IPS-15b (cell line): ENCODE measurements at regions not wholly inside any gene's neighbourhood (a gene's known extent, or its start where the extent isn't known, plus 50 kb on each side); places are given as distances from the start of the nearest gene placed in this dataset.

Experiments used
- H3K27me3 ChIP-seq: one replicate; pipeline ENCODE4 v1.6.1; 2013; ENCODE audit warnings: low read length; ENCODE audit not compliant: control insufficient read depth, insufficient read depth
- H3K36me3 ChIP-seq: one replicate; pipeline ENCODE4 v1.6.1; 2013; ENCODE audit warnings: low read length; ENCODE audit not compliant: control insufficient read depth, insufficient read depth
- H3K4me1 ChIP-seq: one replicate; pipeline ENCODE4 v1.6.1; 2013; ENCODE audit warnings: mild to moderate bottlenecking, low read length; ENCODE audit not compliant: control insufficient read depth, insufficient read depth
- H3K4me3 ChIP-seq: one replicate; pipeline ENCODE4 v1.5.1; 2013; ENCODE audit warnings: low read depth, low read length
- H3K9ac ChIP-seq: one replicate; pipeline ENCODE4 v1.6.1; 2013; ENCODE audit warnings: low read depth, mild to moderate bottlenecking, low read length
- H3K9me3 ChIP-seq: one replicate; pipeline ENCODE4 v1.6.1; 2013; ENCODE audit warnings: mild to moderate bottlenecking, low read length; ENCODE audit not compliant: control insufficient read depth, insufficient read depth

- Histone ChIP-seq H3K9me3 (no peaks in the 10 kb centered on the region), H3K27me3 (no peaks in the 10 kb centered on the region), H3K4me1 (no peaks in the 10 kb centered on the region), H3K36me3 (no peaks in the 10 kb centered on the region), H3K9ac (no peak overlapping the region), H3K4me3 (no peak overlapping the region)
Observed at GRCh38 chr4:29153642-29154041, 1566.5 kb upstream of the PCDH7 start.

GRCh38 chr4:29175291-29175690 is 1544.9 kb upstream of the PCDH7 start:
- no peaks in the 10 kb centered on the region for H3K9me3 ChIP-seq
- no peak overlapping the region for H3K9ac ChIP-seq
- no peak overlapping the region for H3K4me3 ChIP-seq
- H3K27me3 ChIP-seq, result no peaks in the 10 kb centered on the region
- H3K36me3 ChIP-seq, result no peaks in the 10 kb centered on the region
- H3K4me1 ChIP-seq, result peaks cover 3% of the 10 kb centered on the region

GRCh38 chr4:29199025-29199424 is 1521.1 kb upstream of the PCDH7 start:
- no peaks in the 10 kb centered on the region for H3K4me1 ChIP-seq
- H3K36me3 ChIP-seq, result no peaks in the 10 kb centered on the region
- no peaks in the 10 kb centered on the region for H3K27me3 ChIP-seq
- no peak overlapping the region for H3K9ac ChIP-seq
- no peak overlapping the region for H3K4me3 ChIP-seq
- H3K9me3 ChIP-seq, result no peaks in the 10 kb centered on the region

- no peak overlapping the region for H3K9ac ChIP-seq
- no peaks in the 10 kb centered on the region for H3K27me3 ChIP-seq
- no peaks in the 10 kb centered on the region for H3K9me3 ChIP-seq
- no peaks in the 10 kb centered on the region for H3K4me1 ChIP-seq
- H3K36me3 ChIP-seq, result no peaks in the 10 kb centered on the region
- H3K4me3 ChIP-seq, result no peak overlapping the region
Observed at GRCh38 chr4:29199485-29199884, 1520.7 kb upstream of the PCDH7 start.

GRCh38 chr4:29213020-29213419 is 1507.1 kb upstream of the PCDH7 start:
- no peaks in the 10 kb centered on the region for H3K36me3 ChIP-seq
- H3K27me3 ChIP-seq, result no peaks in the 10 kb centered on the region
- no peak overlapping the region for H3K4me3 ChIP-seq
- no peaks in the 10 kb centered on the region for H3K4me1 ChIP-seq
- H3K9me3 ChIP-seq, result no peaks in the 10 kb centered on the region
- H3K9ac ChIP-seq, result no peak overlapping the region

- H3K27me3 ChIP-seq, result no peaks in the 10 kb centered on the region
- no peaks in the 10 kb centered on the region for H3K36me3 ChIP-seq
- H3K4me1 ChIP-seq, result no peaks in the 10 kb centered on the region
- no peak overlapping the region for H3K4me3 ChIP-seq
- H3K9me3 ChIP-seq, result no peaks in the 10 kb centered on the region
- no peak overlapping the region for H3K9ac ChIP-seq
Observed at GRCh38 chr4:29220761-29221160, 1499.4 kb upstream of the PCDH7 start.

- Histone ChIP-seq H3K9ac (no peak overlapping the region), H3K36me3 (no peaks in the 10 kb centered on the region), H3K9me3 (no peaks in the 10 kb centered on the region), H3K27me3 (no peaks in the 10 kb centered on the region), H3K4me1 (no peaks in the 10 kb centered on the region), H3K4me3 (no peak overlapping the region)
Observed at GRCh38 chr4:29224911-29225310, 1495.3 kb upstream of the PCDH7 start.

GRCh38 chr4:29240641-29241040 is 1479.5 kb upstream of the PCDH7 start:
- Histone ChIP-seq H3K27me3 (no peaks in the 10 kb centered on the region), H3K9me3 (no peaks in the 10 kb centered on the region), H3K4me3 (no peak overlapping the region)

GRCh38 chr4:29243054-29243453 is 1477.1 kb upstream of the PCDH7 start:
- no peak overlapping the region for H3K4me3 ChIP-seq

More at GRCh38 chr4:29240641-29241040, 1479.5 kb upstream of the PCDH7 start:
- no peak overlapping the region for H3K9ac ChIP-seq
- no peaks in the 10 kb centered on the region for H3K4me1 ChIP-seq
- H3K36me3 ChIP-seq, result no peaks in the 10 kb centered on the region

GRCh38 chr4:29243851-29244250 is 1476.3 kb upstream of the PCDH7 start:
- Histone ChIP-seq H3K27me3 (no peaks in the 10 kb centered on the region), H3K4me1 (no peaks in the 10 kb centered on the region), H3K9me3 (no peaks in the 10 kb centered on the region), H3K4me3 (no peak overlapping the region), H3K36me3 (no peaks in the 10 kb centered on the region), H3K9ac (no peak overlapping the region)

More at GRCh38 chr4:29243054-29243453, 1477.1 kb upstream of the PCDH7 start:
- H3K9ac ChIP-seq, result no peak overlapping the region
- no peaks in the 10 kb centered on the region for H3K4me1 ChIP-seq
- H3K36me3 ChIP-seq, result no peaks in the 10 kb centered on the region
- H3K9me3 ChIP-seq, result no peaks in the 10 kb centered on the region
- H3K27me3 ChIP-seq, result no peaks in the 10 kb centered on the region

- Histone ChIP-seq H3K9me3 (no peaks in the 10 kb centered on the region), H3K4me1 (no peaks in the 10 kb centered on the region), H3K36me3 (no peaks in the 10 kb centered on the region), H3K4me3 (no peak overlapping the region), H3K9ac (no peak overlapping the region), H3K27me3 (no peaks in the 10 kb centered on the region)
Observed at GRCh38 chr4:29259556-29259955, 1460.6 kb upstream of the PCDH7 start.

GRCh38 chr4:29262986-29263385 is 1457.2 kb upstream of the PCDH7 start:
- no peaks in the 10 kb centered on the region for H3K36me3 ChIP-seq
- no peaks in the 10 kb centered on the region for H3K27me3 ChIP-seq
- no peak overlapping the region for H3K9ac ChIP-seq
- no peaks in the 10 kb centered on the region for H3K9me3 ChIP-seq
- H3K4me3 ChIP-seq, result no peak overlapping the region
- peaks cover 8% of the 10 kb centered on the region for H3K4me1 ChIP-seq

GRCh38 chr4:29276150-29276549 is 1444.0 kb upstream of the PCDH7 start:
- H3K9me3 ChIP-seq, result no peaks in the 10 kb centered on the region
- H3K4me3 ChIP-seq, result no peak overlapping the region
- H3K36me3 ChIP-seq, result no peaks in the 10 kb centered on the region
- H3K27me3 ChIP-seq, result no peaks in the 10 kb centered on the region
- no peak overlapping the region for H3K9ac ChIP-seq
- no peaks in the 10 kb centered on the region for H3K4me1 ChIP-seq
